OCI-LY1 (cell line): ENCODE measurements at regions not wholly inside any gene's neighbourhood (a gene's known extent, or its start where the extent isn't known, plus 50 kb on each side); places are given as distances from the start of the nearest gene placed in this dataset.

ENCODE experiments used
- H2AFZ ChIP-seq: fragments of 200-600 bp; sonication (generic), shearing (Covaris generic); 2 replicates; pipeline ENCODE4 v1.6.0; 2014; ENCODE audit warnings: antibody characterized with exemption, mild to moderate bottlenecking, low read length
- H3F3A ChIP-seq: fragments of 200-600 bp; sonication (generic), shearing (Covaris generic); 2 replicates; pipeline ENCODE4 v1.6.0; 2014; ENCODE audit warnings: mild to moderate bottlenecking, antibody characterized with exemption, low read length, moderate library complexity; ENCODE audit not compliant: insufficient read depth
- H3K27ac ChIP-seq: fragments of 200-600 bp; sonication (generic); 2 replicates; pipeline ENCODE4 v1.5.1; 2014; ENCODE audit warnings: low read length, mixed run types, mild to moderate bottlenecking, low read depth; ENCODE audit not compliant: poor library complexity, severe bottlenecking
- H3K27me3 ChIP-seq: fragments of 200-600 bp; sonication (generic); 2 replicates; pipeline ENCODE4 v1.6.0; 2014; ENCODE audit warnings: antibody characterized with exemption, mild to moderate bottlenecking, low read length, moderate library complexity; ENCODE audit not compliant: insufficient read depth
- H3K36me3 ChIP-seq: fragments of 200-600 bp; sonication (generic); 2 replicates; pipeline ENCODE4 v1.6.1; 2014; ENCODE audit warnings: mild to moderate bottlenecking, antibody characterized with exemption, low read length, moderate library complexity, mixed read lengths; ENCODE audit not compliant: insufficient read depth
- H3K4me1 ChIP-seq: fragments of 200-600 bp; sonication (generic); 2 replicates; pipeline ENCODE4 v1.5.1; 2014; ENCODE audit warnings: mild to moderate bottlenecking, low read length, moderate library complexity; ENCODE audit not compliant: insufficient read depth, severe bottlenecking
- H3K4me2 ChIP-seq: fragments of 200-600 bp; sonication (generic), shearing (Covaris generic); 2 replicates; pipeline ENCODE4 v1.6.1; 2014; ENCODE audit warnings: low read length
- H3K4me3 ChIP-seq: fragments of 200-600 bp; sonication (generic); 2 replicates; pipeline ENCODE4 v1.5.1; 2014; ENCODE audit warnings: low read length, low read depth, mild to moderate bottlenecking, mixed read lengths; ENCODE audit not compliant: poor library complexity, severe bottlenecking
- H3K79me2 ChIP-seq: fragments of 200-600 bp; shearing (Covaris generic); 2 replicates; pipeline ENCODE4 v1.6.1; 2016; ENCODE audit warnings: mixed run types, low read length, mixed read lengths; ENCODE audit not compliant: insufficient read depth
- H3K9ac ChIP-seq: fragments of 200-600 bp; sonication (generic), shearing (Covaris generic); 2 replicates; pipeline ENCODE4 v1.6.1; 2014; ENCODE audit warnings: mild to moderate bottlenecking, low read length, mixed read lengths
- H3K9me2 ChIP-seq: fragments of 200-600 bp; sonication (generic), shearing (Covaris generic); 2 replicates; pipeline ENCODE4 v1.6.1; 2014; ENCODE audit warnings: low read depth, mild to moderate bottlenecking, low read length, mixed read lengths
- H3K9me3 ChIP-seq: fragments of 200-600 bp; shearing (Covaris generic); 2 replicates; pipeline ENCODE4 v1.6.1; 2014; ENCODE audit warnings: low read length, mixed read lengths
- H4K20me1 ChIP-seq: fragments of 200-600 bp; sonication (generic), shearing (Covaris generic); 2 replicates; pipeline ENCODE4 v1.6.0; 2016; ENCODE audit warnings: mild to moderate bottlenecking, low read length; ENCODE audit not compliant: insufficient read depth
- CTCF ChIP-seq: fragments of 200-600 bp; sonication (generic), shearing (Covaris generic); IDR thresholded peaks from 2 replicates; pipeline ENCODE4 v1.5.1; 2017; ENCODE audit warnings: mild to moderate bottlenecking, antibody characterized with exemption, low read length, moderate library complexity, mixed read lengths
- EZH2 ChIP-seq: fragments of 200-600 bp; sonication (generic), shearing (Covaris generic); IDR thresholded peaks from 2 replicates; pipeline ENCODE4 v1.8.0; 2017; ENCODE audit warnings: borderline replicate concordance, mixed run types, mild to moderate bottlenecking, antibody characterized with exemption, low read length, moderate library complexity, mixed read lengths

- Histone ChIP-seq H3K4me1 (no peaks in the 10 kb centered on the region), H3K9me2 (no peaks in the 10 kb centered on the region), H3F3A (no peaks in the 10 kb centered on the region), H3K4me3 (no peak overlapping the region), H3K9ac (no peak overlapping the region), H3K27me3 (peaks cover 6% of the 10 kb centered on the region; the same call in 1 of the 2 replicates), H3K27ac (no peak overlapping the region), H3K36me3 (no peaks in the 10 kb centered on the region), H3K4me2 (no peak overlapping the region), H3K9me3 (no peaks in the 10 kb centered on the region), H2AFZ (no peak overlapping the region), H3K79me2 (no peaks in the 10 kb centered on the region), H4K20me1 (no peaks in the 10 kb centered on the region)
- TF ChIP-seq CTCF (no peak), EZH2 (no peak)
These were observed 138.1 kb upstream of the EEPD1 start for GRCh38 chr7:36014961-36015360.

- no peak overlapping the region for H3K4me3 ChIP-seq
- no peaks in the 10 kb centered on the region for H4K20me1 ChIP-seq
- H3K4me1 ChIP-seq: no peaks in the 10 kb centered on the region
- H3K27ac ChIP-seq: no peak overlapping the region
- no peaks in the 10 kb centered on the region for H3K9me3 ChIP-seq
- no peak overlapping the region for H3K4me2 ChIP-seq
- no peak overlapping the region for H2AFZ ChIP-seq
- H3K79me2 ChIP-seq: no peaks in the 10 kb centered on the region
- H3K36me3 ChIP-seq: no peaks in the 10 kb centered on the region
- H3K9ac ChIP-seq: no peak overlapping the region
- no peaks in the 10 kb centered on the region for H3K9me2 ChIP-seq
- no peaks in the 10 kb centered on the region for H3F3A ChIP-seq
- TF ChIP-seq EZH2 (no peak), CTCF (no peak)
- H3K27me3 ChIP-seq: peaks cover 6% of the 10 kb centered on the region; the same call in 1 of the 2 replicates
These were observed 137.3 kb upstream of the EEPD1 start for GRCh38 chr7:36015733-36016132.

GRCh38 chr7:36016648-36017047 is 136.4 kb upstream of the EEPD1 start:
- Histone ChIP-seq H4K20me1 (no peaks in the 10 kb centered on the region), H3K27ac (no peak overlapping the region), H3K9me2 (no peaks in the 10 kb centered on the region), H3K4me3 (no peak overlapping the region), H3K27me3 (peaks cover 6% of the 10 kb centered on the region; the same call in 1 of the 2 replicates), H2AFZ (no peak overlapping the region), H3K79me2 (no peaks in the 10 kb centered on the region), H3K4me1 (no peaks in the 10 kb centered on the region), H3K9me3 (no peaks in the 10 kb centered on the region), H3K4me2 (no peak overlapping the region), H3K36me3 (no peaks in the 10 kb centered on the region), H3K9ac (no peak overlapping the region), H3F3A (no peaks in the 10 kb centered on the region)
- TF ChIP-seq CTCF (no peak), EZH2 (no peak)
